IgD-negative memory B cell (primary cell): ENCODE measurements at regions not wholly inside any gene's neighbourhood (a gene's known extent, or its start where the extent isn't known, plus 50 kb on each side); places are given as distances from the start of the nearest gene placed in this dataset.
"Not testable (repeated sequence)": the region's sequence is repeated elsewhere in the genome, so short reads cannot be mapped to it uniquely, and the experiment has no call there.

ENCODE experiments used
- H3K27ac Mint-ChIP-seq, 3 donors: one replicate each; pipeline ENCODE4 v1.8.0; 2020 to 2022; ENCODE audit warnings: mild to moderate bottlenecking in 3 of 3, mixed read lengths in 3 of 3, moderate library complexity in 1 of 3
- H3K27me3 Mint-ChIP-seq: one replicate; pipeline ENCODE4 v1.8.0; 2021; ENCODE audit warnings: mixed read lengths
- H3K36me3 Mint-ChIP-seq: one replicate; pipeline ENCODE4 v1.8.0; 2020; ENCODE audit warnings: mild to moderate bottlenecking, mixed read lengths
- H3K4me1 Mint-ChIP-seq, 3 donors: one replicate each; pipeline ENCODE4 v1.8.0; 2020 to 2022; ENCODE audit warnings: mixed read lengths in 3 of 3, mild to moderate bottlenecking in 1 of 3
- H3K4me3 Mint-ChIP-seq, 4 donors: one replicate each; pipeline ENCODE4 v1.8.0; 2020 to 2022; ENCODE audit warnings: mild to moderate bottlenecking in 4 of 4, mixed read lengths in 4 of 4, moderate library complexity in 3 of 4
- H3K9me3 Mint-ChIP-seq, 3 donors: one replicate each; pipeline ENCODE4 v1.8.0; 2020 to 2021; ENCODE audit warnings: mixed read lengths in 3 of 3, mild to moderate bottlenecking in 1 of 3

GRCh38 chr5:124626053-124626452, 120.4 kb downstream of the ZNF608 start:
- Mint-ChIP-seq H3K4me1 (peaks cover 0 to 3% (median 2%) of the 10 kb centered on the region in 3 donors), H3K27ac (no peak overlapping the region), H3K9me3 (peaks cover 0 to 4% (median 0%) of the 10 kb centered on the region in 3 donors), H3K4me3 (no peak overlapping the region), H3K36me3 (no peaks in the 10 kb centered on the region), H3K27me3 (peaks cover 1% of the 10 kb centered on the region)

- Mint-ChIP-seq H3K27me3 (no peaks in the 10 kb centered on the region), H3K27ac (no peak overlapping the region), H3K4me1 (no peaks in the 10 kb centered on the region), H3K9me3 (peaks cover 0 to 4% (median 0%) of the 10 kb centered on the region in 3 donors), H3K36me3 (peaks cover 2% of the 10 kb centered on the region), H3K4me3 (no peak overlapping the region)
Observed at GRCh38 chr5:124623265-124623664, 123.2 kb downstream of the ZNF608 start.

- Mint-ChIP-seq H3K27me3 (no peaks in the 10 kb centered on the region), H3K27ac (no peak overlapping the region), H3K4me3 (no peak overlapping the region), H3K4me1 (no peaks in the 10 kb centered on the region), H3K36me3 (peaks cover 2% of the 10 kb centered on the region), H3K9me3 (peaks cover 0 to 4% (median 0%) of the 10 kb centered on the region in 3 donors)
Observed at GRCh38 chr5:124622851-124623250, 123.6 kb downstream of the ZNF608 start.

GRCh38 chr5:124621279-124621678, 125.2 kb downstream of the ZNF608 start:
- Mint-ChIP-seq H3K27ac (no peak overlapping the region), H3K36me3 (peaks cover 2% of the 10 kb centered on the region), H3K4me3 (no peak overlapping the region), H3K4me1 (peaks cover 0 to 2% (median 0%) of the 10 kb centered on the region in 3 donors), H3K9me3 (peaks cover 0 to 4% (median 0%) of the 10 kb centered on the region in 3 donors), H3K27me3 (no peaks in the 10 kb centered on the region)

- Mint-ChIP-seq H3K9me3 (no peaks in the 10 kb centered on the region), H3K36me3 (peaks cover 5% of the 10 kb centered on the region), H3K27ac (no peak overlapping the region), H3K4me3 (no peak overlapping the region), H3K4me1 (peaks cover 0 to 2% (median 0%) of the 10 kb centered on the region in 3 donors), H3K27me3 (no peaks in the 10 kb centered on the region)
Observed at GRCh38 chr5:124620743-124621142, 125.7 kb downstream of the ZNF608 start.

- Mint-ChIP-seq H3K4me1 (peaks cover 0 to 2% (median 0%) of the 10 kb centered on the region in 3 donors), H3K36me3 (peaks cover 5% of the 10 kb centered on the region)
Observed at GRCh38 chr5:124619121-124619520, 127.3 kb downstream of the ZNF608 start.

GRCh38 chr5:124617787-124618186, 128.7 kb downstream of the ZNF608 start:
- peaks cover 0 to 2% (median 0%) of the 10 kb centered on the region in 3 donors for H3K4me1 Mint-ChIP-seq
- no peak overlapping the region for H3K4me3 Mint-ChIP-seq
- peaks cover 5% of the 10 kb centered on the region for H3K36me3 Mint-ChIP-seq
- H3K9me3 Mint-ChIP-seq, result no peaks in the 10 kb centered on the region
- H3K27me3 Mint-ChIP-seq, result no peaks in the 10 kb centered on the region
- H3K27ac Mint-ChIP-seq, result no peak overlapping the region

More at GRCh38 chr5:124619121-124619520, 127.3 kb downstream of the ZNF608 start:
- no peak overlapping the region for H3K27ac Mint-ChIP-seq
- H3K27me3 Mint-ChIP-seq, result no peaks in the 10 kb centered on the region
- no peaks in the 10 kb centered on the region for H3K9me3 Mint-ChIP-seq
- no peak overlapping the region for H3K4me3 Mint-ChIP-seq

- H3K27me3 Mint-ChIP-seq, result no peaks in the 10 kb centered on the region
Observed at GRCh38 chr5:124614836-124615385, 131.5 kb downstream of the ZNF608 start.

GRCh38 chr5:124614105-124614504, 132.3 kb downstream of the ZNF608 start:
- no peaks in the 10 kb centered on the region for H3K27me3 Mint-ChIP-seq
- H3K4me3 Mint-ChIP-seq, result no peak overlapping the region
- no peak overlapping the region for H3K27ac Mint-ChIP-seq
- H3K4me1 Mint-ChIP-seq, result peaks cover 0 to 4% (median 1%) of the 10 kb centered on the region in 3 donors
- peaks cover 0 to 3% (median 0%) of the 10 kb centered on the region in 3 donors for H3K9me3 Mint-ChIP-seq
- H3K36me3 Mint-ChIP-seq, result peaks cover 2% of the 10 kb centered on the region

More at GRCh38 chr5:124614836-124615385, 131.5 kb downstream of the ZNF608 start:
- Mint-ChIP-seq H3K27ac (no peak overlapping the region), H3K4me3 (no peak overlapping the region), H3K9me3 (peaks cover 0 to 3% (median 0%) of the 10 kb centered on the region in 3 donors), H3K4me1 (peaks cover 0 to 4% (median 1%) of the 10 kb centered on the region in 3 donors), H3K36me3 (peaks cover 2% of the 10 kb centered on the region)

- peaks cover 0 to 3% (median 0%) of the 10 kb centered on the region in 3 donors for H3K9me3 Mint-ChIP-seq
- H3K4me3 Mint-ChIP-seq, result no peak overlapping the region
- H3K27ac Mint-ChIP-seq, result no peak overlapping the region
- peaks cover 0 to 4% (median 1%) of the 10 kb centered on the region in 3 donors for H3K4me1 Mint-ChIP-seq
- peaks cover 3% of the 10 kb centered on the region for H3K36me3 Mint-ChIP-seq
- no peaks in the 10 kb centered on the region for H3K27me3 Mint-ChIP-seq
Observed at GRCh38 chr5:124613273-124613953, 133.0 kb downstream of the ZNF608 start.

- Mint-ChIP-seq H3K27ac (no peak overlapping the region), H3K4me1 (peaks cover 0 to 3% (median 1%) of the 10 kb centered on the region in 3 donors), H3K9me3 (peaks cover 0 to 3% (median 0%) of the 10 kb centered on the region in 3 donors)
Observed at GRCh38 chr5:124612023-124612422, 134.4 kb downstream of the ZNF608 start.

GRCh38 chr5:124611262-124611661, 135.2 kb downstream of the ZNF608 start:
- not testable (repeated sequence) for H3K4me1 Mint-ChIP-seq, H3K9me3 Mint-ChIP-seq, H3K27me3 Mint-ChIP-seq, H3K4me3 Mint-ChIP-seq, H3K36me3 Mint-ChIP-seq, H3K27ac Mint-ChIP-seq

More at GRCh38 chr5:124612023-124612422, 134.4 kb downstream of the ZNF608 start:
- Mint-ChIP-seq H3K36me3 (peaks cover 5% of the 10 kb centered on the region), H3K4me3 (no peak overlapping the region), H3K27me3 (no peaks in the 10 kb centered on the region)

- not testable (repeated sequence) for H3K4me1 Mint-ChIP-seq, H3K27ac Mint-ChIP-seq, H3K9me3 Mint-ChIP-seq, H3K27me3 Mint-ChIP-seq, H3K36me3 Mint-ChIP-seq
- H3K4me3 Mint-ChIP-seq, result peak overlapping the region in 1 of 4 donors; percentile 18
Observed at GRCh38 chr5:124609685-124610084, 136.8 kb downstream of the ZNF608 start.

- H3K27ac Mint-ChIP-seq, result no peak overlapping the region
- peaks cover 3 to 6% (median 5%) of the 10 kb centered on the region in 3 donors for H3K4me1 Mint-ChIP-seq
- no peaks in the 10 kb centered on the region for H3K27me3 Mint-ChIP-seq
- H3K4me3 Mint-ChIP-seq, result no peak overlapping the region
- peaks cover 0 to 3% (median 0%) of the 10 kb centered on the region in 3 donors for H3K9me3 Mint-ChIP-seq
- peaks cover 3% of the 10 kb centered on the region for H3K36me3 Mint-ChIP-seq
Observed at GRCh38 chr5:124606543-124606942, 139.9 kb downstream of the ZNF608 start.

- Mint-ChIP-seq H3K36me3 (peaks cover 3% of the 10 kb centered on the region), H3K27ac (no peak overlapping the region), H3K9me3 (no peaks in the 10 kb centered on the region), H3K4me3 (no peak overlapping the region), H3K4me1 (peaks cover 3 to 6% (median 5%) of the 10 kb centered on the region in 3 donors), H3K27me3 (no peaks in the 10 kb centered on the region)
Observed at GRCh38 chr5:124606093-124606492, 140.3 kb downstream of the ZNF608 start.

- Mint-ChIP-seq H3K4me1 (peaks cover 0 to 6% (median 3%) of the 10 kb centered on the region in 3 donors), H3K27me3 (no peaks in the 10 kb centered on the region), H3K27ac (no peak overlapping the region)
Observed at GRCh38 chr5:124605541-124605940, 140.9 kb downstream of the ZNF608 start.

More at GRCh38 chr5:124605541-124605940, 140.9 kb downstream of the ZNF608 start:
- H3K9me3 Mint-ChIP-seq, result no peaks in the 10 kb centered on the region
- H3K4me3 Mint-ChIP-seq, result no peak overlapping the region
- peaks cover 3% of the 10 kb centered on the region for H3K36me3 Mint-ChIP-seq
